ENCODE measurements at regions not wholly inside any gene's neighbourhood (a gene's known extent, or its start where the extent isn't known, plus 50 kb on each side); places are given as distances from the start of the nearest gene placed in this dataset.

DNA sequence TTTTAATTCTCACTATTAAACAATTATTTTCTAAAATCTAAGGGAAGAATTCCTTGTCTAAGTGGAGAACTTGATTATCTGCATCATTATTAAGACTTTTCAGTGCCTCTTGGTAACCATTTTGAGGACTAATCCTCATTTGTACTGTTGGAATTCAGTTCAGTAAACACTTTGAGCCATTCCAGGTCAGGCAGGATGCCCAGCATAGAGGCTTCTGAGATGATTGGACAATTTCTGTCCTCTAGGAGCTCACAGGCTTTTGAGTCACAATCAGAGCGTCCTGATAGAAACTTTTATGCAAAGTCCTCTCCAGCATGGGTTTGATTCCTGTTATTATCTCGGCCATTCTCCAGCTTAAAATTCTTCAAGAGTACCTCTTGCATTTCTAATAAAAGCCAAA is 1304.6 kb downstream of the EPHA7 start:
- no peak for TF ChIP-seq POLR2A (IDR thresholded peaks at IDR 0.05)
- TF ChIP-seq, protein P1, sequence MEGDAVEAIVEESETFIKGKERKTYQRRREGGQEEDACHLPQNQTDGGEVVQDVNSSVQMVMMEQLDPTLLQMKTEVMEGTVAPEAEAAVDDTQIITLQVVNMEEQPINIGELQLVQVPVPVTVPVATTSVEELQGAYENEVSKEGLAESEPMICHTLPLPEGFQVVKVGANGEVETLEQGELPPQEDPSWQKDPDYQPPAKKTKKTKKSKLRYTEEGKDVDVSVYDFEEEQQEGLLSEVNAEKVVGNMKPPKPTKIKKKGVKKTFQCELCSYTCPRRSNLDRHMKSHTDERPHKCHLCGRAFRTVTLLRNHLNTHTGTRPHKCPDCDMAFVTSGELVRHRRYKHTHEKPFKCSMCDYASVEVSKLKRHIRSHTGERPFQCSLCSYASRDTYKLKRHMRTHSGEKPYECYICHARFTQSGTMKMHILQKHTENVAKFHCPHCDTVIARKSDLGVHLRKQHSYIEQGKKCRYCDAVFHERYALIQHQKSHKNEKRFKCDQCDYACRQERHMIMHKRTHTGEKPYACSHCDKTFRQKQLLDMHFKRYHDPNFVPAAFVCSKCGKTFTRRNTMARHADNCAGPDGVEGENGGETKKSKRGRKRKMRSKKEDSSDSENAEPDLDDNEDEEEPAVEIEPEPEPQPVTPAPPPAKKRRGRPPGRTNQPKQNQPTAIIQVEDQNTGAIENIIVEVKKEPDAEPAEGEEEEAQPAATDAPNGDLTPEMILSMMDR (IDR thresholded peaks at IDR 0.05) = no peak

Measured in thyroid gland (tissue), 4 donors.